ENCODE measurements at regions not wholly inside any gene's neighbourhood (a gene's known extent, or its start where the extent isn't known, plus 50 kb on each side); places are given as distances from the start of the nearest gene placed in this dataset.

GRCh38 chr9:2378816-2379215, 242.8 kb upstream of the VLDLR start:
- H3K27ac Mint-ChIP-seq = peak overlapping the region in 2 of 3 experiments; percentile 53 to 75
- no peak for TF ChIP-seq CTCF (IDR thresholded peaks at IDR 0.05; ENCODE audit: unreplicated experiment in 3 of 3)

GRCh38 chr9:2384741-2385140, 236.8 kb upstream of the VLDLR start:
- no peaks in the 10 kb centered on the region for H3K27me3 Mint-ChIP-seq (ENCODE audit: low read depth)

More at GRCh38 chr9:2378816-2379215, 242.8 kb upstream of the VLDLR start:
- Mint-ChIP-seq H3K27me3 (ENCODE audit: low read depth) (no peaks in the 10 kb centered on the region), H3K4me1 (peaks cover under 1% of the 10 kb centered on the region), H3K36me3 (ENCODE audit: low read depth) (peaks cover 7% of the 10 kb centered on the region), H3K9me3 (peaks cover 15% of the 10 kb centered on the region), H3K4me3 (no peak overlapping the region)

GRCh38 chr9:2385746-2386145, 235.8 kb upstream of the VLDLR start:
- H3K27me3 Mint-ChIP-seq (ENCODE audit: low read depth) = no peaks in the 10 kb centered on the region
- peak overlapping the region in 2 of 3 experiments; percentile 20 to 85 for H3K27ac Mint-ChIP-seq
- peaks cover 44% of the 10 kb centered on the region for H3K4me1 Mint-ChIP-seq
- H3K36me3 Mint-ChIP-seq (ENCODE audit: low read depth) = peaks cover 4% of the 10 kb centered on the region
- H3K9me3 Mint-ChIP-seq = peaks cover 10% of the 10 kb centered on the region
- no peak for TF ChIP-seq CTCF (IDR thresholded peaks at IDR 0.05; ENCODE audit: unreplicated experiment in 3 of 3)
- peak overlapping the region in 1 of 3 experiments; percentile 16 for H3K4me3 Mint-ChIP-seq

More at GRCh38 chr9:2384741-2385140, 236.8 kb upstream of the VLDLR start:
- Mint-ChIP-seq H3K4me1 (peaks cover 39% of the 10 kb centered on the region), H3K9me3 (peaks cover 10% of the 10 kb centered on the region), H3K4me3 (no peak overlapping the region), H3K36me3 (ENCODE audit: low read depth) (peaks cover 4% of the 10 kb centered on the region), H3K27ac (peak overlapping the region in 1 of 3 experiments; percentile 61)
- no peak for TF ChIP-seq CTCF (IDR thresholded peaks at IDR 0.05; ENCODE audit: unreplicated experiment in 3 of 3)

GRCh38 chr9:2386566-2386965, 235.0 kb upstream of the VLDLR start:
- no peak for TF ChIP-seq CTCF (IDR thresholded peaks at IDR 0.05; ENCODE audit: unreplicated experiment in 3 of 3)
- Mint-ChIP-seq H3K9me3 (peaks cover 10% of the 10 kb centered on the region), H3K27ac (peak overlapping the region; percentile 16 to 85 (median 19)), H3K4me3 (no peak overlapping the region), H3K4me1 (peaks cover 49% of the 10 kb centered on the region), H3K36me3 (ENCODE audit: low read depth) (peaks cover 4% of the 10 kb centered on the region), H3K27me3 (ENCODE audit: low read depth) (no peaks in the 10 kb centered on the region)

GRCh38 chr9:2387166-2387565, 234.4 kb upstream of the VLDLR start:
- Mint-ChIP-seq H3K27ac (peak overlapping the region in 1 of 3 experiments; percentile 85), H3K4me1 (peaks cover 55% of the 10 kb centered on the region), H3K9me3 (peaks cover 10% of the 10 kb centered on the region), H3K36me3 (ENCODE audit: low read depth) (peaks cover 4% of the 10 kb centered on the region), H3K27me3 (ENCODE audit: low read depth) (no peaks in the 10 kb centered on the region), H3K4me3 (no peak overlapping the region)
- TF ChIP-seq CTCF (IDR thresholded peaks at IDR 0.05; ENCODE audit: unreplicated experiment in 3 of 3) = no peak

- no peaks in the 10 kb centered on the region for H3K27me3 Mint-ChIP-seq (ENCODE audit: low read depth)
- H3K4me3 Mint-ChIP-seq = no peak overlapping the region
These were observed 232.2 kb upstream of the VLDLR start for GRCh38 chr9:2389404-2389803.

More at GRCh38 chr9:2389404-2389803, 232.2 kb upstream of the VLDLR start:
- peaks cover 14% of the 10 kb centered on the region for H3K9me3 Mint-ChIP-seq
- peaks cover 59% of the 10 kb centered on the region for H3K4me1 Mint-ChIP-seq
- no peak for TF ChIP-seq CTCF (IDR thresholded peaks at IDR 0.05; ENCODE audit: unreplicated experiment in 3 of 3)
- H3K27ac Mint-ChIP-seq = peak overlapping the region; percentile 41 to 89 (median 83)
- peaks cover 4% of the 10 kb centered on the region for H3K36me3 Mint-ChIP-seq (ENCODE audit: low read depth)

All from nephron (organoid).